ENCODE measurements at regions not wholly inside any gene's neighbourhood (a gene's known extent, or its start where the extent isn't known, plus 50 kb on each side); places are given as distances from the start of the nearest gene placed in this dataset.

- no peaks in the 10 kb centered on the region for H3K27me3 ChIP-seq (replicated peaks in 1 of 4; ENCODE audit: control insufficient read depth in 3 of 4, extremely low read depth in 1 of 4, insufficient read depth in 3 of 4, low read length in 3 of 4)
- H3K4me1 ChIP-seq (replicated peaks in 1 of 4; ENCODE audit: control insufficient read depth in 3 of 4, insufficient read depth in 4 of 4, low read length in 3 of 4) = peaks cover 0 to 5% (median 2%) of the 10 kb centered on the region in 4 experiments; a peak in 3 of 7 replicates
- H3K79me2 ChIP-seq (ENCODE audit: control insufficient read depth in 1 of 2, insufficient read depth in 2 of 2, low read length in 2 of 2) = no peaks in the 10 kb centered on the region
- H4K5ac ChIP-seq (ENCODE audit: insufficient read length, low read depth, low read length) = no peak overlapping the region
- no peak overlapping the region for H3K56ac ChIP-seq (replicated peaks; ENCODE audit: insufficient read length, low read depth, low read length)
- H4K91ac ChIP-seq (replicated peaks; ENCODE audit: insufficient read length, low read length) = no peak overlapping the region
- no peak overlapping the region for H3K14ac ChIP-seq (ENCODE audit: insufficient read length)
- H3K4me3 ChIP-seq (ENCODE audit: extremely low read depth in 1 of 4, insufficient read depth in 2 of 4, low read depth in 3 of 4, low read length in 4 of 4) = no peak overlapping the region
- H2BK12ac ChIP-seq (ENCODE audit: low read depth, low read length) = no peak overlapping the region
- H3K4ac ChIP-seq (replicated peaks; ENCODE audit: insufficient read length, low read depth, low read length) = no peak overlapping the region
- H2BK20ac ChIP-seq (ENCODE audit: low read length) = no peak overlapping the region
- no peak overlapping the region for H3K9ac ChIP-seq (replicated peaks in 1 of 4; ENCODE audit: extremely low read depth in 1 of 4, low read depth in 3 of 4, low read length in 3 of 4)
- H3K4me2 ChIP-seq (ENCODE audit: insufficient read depth in 1 of 2, low read depth in 2 of 2, low read length in 2 of 2) = no peak overlapping the region
- no peak overlapping the region for H2BK15ac ChIP-seq (ENCODE audit: low read length)
- no peaks in the 10 kb centered on the region for H3K79me1 ChIP-seq (ENCODE audit: low read depth, low read length)
- no peak overlapping the region for H3K18ac ChIP-seq (ENCODE audit: extremely low read depth, low read length)
- no peaks in the 10 kb centered on the region for H3K23me2 ChIP-seq (ENCODE audit: low read depth, low read length)
- H2BK120ac ChIP-seq (replicated peaks; ENCODE audit: low read depth, low read length) = no peak overlapping the region
- H3K27ac ChIP-seq (ENCODE audit: low read depth, low read length) = no peak overlapping the region
- H2AK5ac ChIP-seq (ENCODE audit: low read depth, low read length) = no peak overlapping the region
- H3K9me3 ChIP-seq (ENCODE audit: insufficient read depth in 2 of 2, low read depth in 1 of 2, low read length in 1 of 2) = no peaks in the 10 kb centered on the region
- H2AFZ ChIP-seq (ENCODE audit: low read length) = no peak overlapping the region
- no peak overlapping the region for H4K8ac ChIP-seq (ENCODE audit: extremely low read depth, insufficient read depth, low read length)
- DNase-seq (ENCODE audit: low read depth in 1 of 2, low spot score in 2 of 2) (no peak), FAIRE-seq (no peak)
- 92% methylated on average over 4 of the region's 4 CpGs; no CpG with 5 or more reads in 1 of the 2 experiments for WGBS, 2 experiments (ENCODE audit: extremely low coverage in 1 of 2, insufficient coverage in 1 of 2, insufficient read length in 1 of 2, insufficient replicate concordance in 2 of 2, low coverage in 1 of 2, low lambda C conversion rate in 2 of 2, missing lambda C conversion rate in 1 of 2)
- ChIA-PET POLR2A (ENCODE audit: partially characterized antibody) (interaction anchor here (1.6 kb wide), 1 partner anchor 11 kb away, joined by 5 read pairs; no protein-coding TSS in a partner anchor), CTCF (ENCODE audit: partially characterized antibody) (interaction anchor here (0.6 to 2.3 kb wide), 7 partner anchors 10 to 151 kb away, joined by 3 to 8 read pairs (median 3); no protein-coding TSS in a partner anchor)
- no peaks in the 10 kb centered on the region for H4K20me1 ChIP-seq (replicated peaks in 1 of 2; ENCODE audit: control insufficient read depth in 1 of 2, insufficient read depth in 2 of 2, low read length in 2 of 2)
- H3K23ac ChIP-seq (ENCODE audit: insufficient read length) = no peak overlapping the region
- H2BK5ac ChIP-seq (ENCODE audit: low read depth, low read length) = no peak overlapping the region
- no peaks in the 10 kb centered on the region for H3K36me3 ChIP-seq (ENCODE audit: control insufficient read depth in 2 of 4, insufficient read depth in 4 of 4, low read length in 3 of 4)
- TF ChIP-seq CHD2 (IDR thresholded peaks at IDR 0.05; ENCODE audit: low read length) (no peak), YY1 (IDR thresholded peaks at IDR 0.05; ENCODE audit: low read depth, low read length) (no peak)
Observed at GRCh38 chr11:112366012-112366411, 105.4 kb upstream of the PLET1 start.

Measured in H1 (cell line).